ENCODE measurements at regions not wholly inside any gene's neighbourhood (a gene's known extent, or its start where the extent isn't known, plus 50 kb on each side); places are given as distances from the start of the nearest gene placed in this dataset.

- DNase-seq (ENCODE audit: low read depth in 1 of 2, low spot score in 2 of 2) (no peak), FAIRE-seq (no peak)
- Histone ChIP-seq H4K5ac (ENCODE audit: insufficient read length, low read depth, low read length) (no peak overlapping the region), H4K8ac (ENCODE audit: extremely low read depth, insufficient read depth, low read length) (no peak overlapping the region), H3K79me2 (ENCODE audit: control insufficient read depth in 1 of 2, insufficient read depth in 2 of 2, low read length in 2 of 2) (no peaks in the 10 kb centered on the region), H3K23ac (ENCODE audit: insufficient read length) (no peak overlapping the region), H4K20me1 (replicated peaks in 1 of 2; ENCODE audit: control insufficient read depth in 1 of 2, insufficient read depth in 2 of 2, low read length in 2 of 2) (no peaks in the 10 kb centered on the region), H3K56ac (replicated peaks; ENCODE audit: insufficient read length, low read depth, low read length) (no peak overlapping the region), H3K9me3 (ENCODE audit: insufficient read depth in 2 of 2, low read depth in 1 of 2, low read length in 1 of 2) (no peaks in the 10 kb centered on the region), H3K36me3 (ENCODE audit: control insufficient read depth in 2 of 4, insufficient read depth in 4 of 4, low read length in 3 of 4) (no peaks in the 10 kb centered on the region), H3K23me2 (ENCODE audit: low read depth, low read length) (no peaks in the 10 kb centered on the region), H3K4me1 (replicated peaks in 1 of 4; ENCODE audit: control insufficient read depth in 3 of 4, insufficient read depth in 4 of 4, low read length in 3 of 4) (no peaks in the 10 kb centered on the region), H3K18ac (ENCODE audit: extremely low read depth, low read length) (no peak overlapping the region), H3K27ac (ENCODE audit: low read depth, low read length) (no peak overlapping the region), H3K14ac (ENCODE audit: insufficient read length) (no peak overlapping the region), H3K4ac (replicated peaks; ENCODE audit: insufficient read length, low read depth, low read length) (no peak overlapping the region), H2BK15ac (ENCODE audit: low read length) (no peak overlapping the region), H2BK5ac (ENCODE audit: low read depth, low read length) (no peak overlapping the region), H2AFZ (ENCODE audit: low read length) (no peak overlapping the region), H2BK120ac (replicated peaks; ENCODE audit: low read depth, low read length) (no peak overlapping the region), H2AK5ac (ENCODE audit: low read depth, low read length) (no peak overlapping the region), H3K27me3 (replicated peaks in 1 of 4; ENCODE audit: control insufficient read depth in 3 of 4, extremely low read depth in 1 of 4, insufficient read depth in 3 of 4, low read length in 3 of 4) (peaks cover 0 to under 1% (median 0%) of the 10 kb centered on the region in 4 experiments; a peak in 1 of 7 replicates), H2BK12ac (ENCODE audit: low read depth, low read length) (no peak overlapping the region), H2BK20ac (ENCODE audit: low read length) (no peak overlapping the region), H3K79me1 (ENCODE audit: low read depth, low read length) (no peaks in the 10 kb centered on the region), H3K4me2 (ENCODE audit: insufficient read depth in 1 of 2, low read depth in 2 of 2, low read length in 2 of 2) (no peak overlapping the region), H4K91ac (replicated peaks; ENCODE audit: insufficient read length, low read length) (no peak overlapping the region), H3K4me3 (ENCODE audit: extremely low read depth in 1 of 4, insufficient read depth in 2 of 4, low read depth in 3 of 4, low read length in 4 of 4) (no peak overlapping the region), H3K9ac (replicated peaks in 1 of 4; ENCODE audit: extremely low read depth in 1 of 4, low read depth in 3 of 4, low read length in 3 of 4) (no peak overlapping the region)
- ChIA-PET POLR2A (ENCODE audit: partially characterized antibody) (no interaction called here), CTCF (ENCODE audit: partially characterized antibody) (no interaction called here)
- no peak for TF ChIP-seq RBBP5 (IDR thresholded peaks at IDR 0.05; ENCODE audit: borderline replicate concordance, low read depth, low read length)
- WGBS, 2 experiments (ENCODE audit: extremely low coverage in 1 of 2, insufficient coverage in 1 of 2, insufficient read length in 1 of 2, insufficient replicate concordance in 2 of 2, low coverage in 1 of 2, low lambda C conversion rate in 2 of 2, missing lambda C conversion rate in 1 of 2) = 95% methylated on average over 1 of the region's 1 CpG; no CpG with 5 or more reads in 1 of the 2 experiments
Measured at GRCh38 chr7:115354925-115355324, 433.0 kb downstream of the MDFIC start.
